Loucy (cell line): ENCODE measurements at regions not wholly inside any gene's neighbourhood (a gene's known extent, or its start where the extent isn't known, plus 50 kb on each side); places are given as distances from the start of the nearest gene placed in this dataset.

Experiments used
- EZH2phosphoT487 ChIP-seq: fragments of 200-600 bp; IDR thresholded peaks from 2 replicates; pipeline ENCODE4 v1.6.1; 2018; ENCODE audit warnings: antibody characterized with exemption, mild to moderate bottlenecking, moderate library complexity, borderline replicate concordance
- TF ChIP-seq, protein P1 (sequence below): fragments of 200-600 bp; sonication (generic); conservative IDR thresholded peaks from 2 replicates; pipeline ENCODE4 v1.5.1; 2014; ENCODE audit warnings: mild to moderate bottlenecking, antibody characterized with exemption, low read length

DNA sequence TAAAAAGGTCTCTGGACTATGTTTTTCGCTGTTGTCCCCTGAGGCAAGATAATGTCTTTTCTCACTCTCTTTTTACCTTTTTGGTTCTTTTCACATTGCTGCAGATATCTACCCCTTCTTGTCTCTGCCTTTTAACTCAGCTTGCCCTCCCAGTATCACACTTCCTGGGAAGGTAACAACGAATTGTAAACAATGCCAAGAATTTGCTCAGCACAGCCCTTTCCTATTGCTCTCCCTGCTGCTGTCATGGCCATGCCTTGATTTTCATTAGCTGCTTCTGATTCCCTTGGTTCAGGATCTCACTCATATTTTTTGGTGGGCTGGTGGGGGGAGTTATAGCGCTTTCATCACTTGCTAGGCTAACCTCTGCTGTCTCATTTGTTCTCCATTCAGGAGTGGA, 123.1 kb upstream of the DPH6 start:
- TF ChIP-seq, protein P1, sequence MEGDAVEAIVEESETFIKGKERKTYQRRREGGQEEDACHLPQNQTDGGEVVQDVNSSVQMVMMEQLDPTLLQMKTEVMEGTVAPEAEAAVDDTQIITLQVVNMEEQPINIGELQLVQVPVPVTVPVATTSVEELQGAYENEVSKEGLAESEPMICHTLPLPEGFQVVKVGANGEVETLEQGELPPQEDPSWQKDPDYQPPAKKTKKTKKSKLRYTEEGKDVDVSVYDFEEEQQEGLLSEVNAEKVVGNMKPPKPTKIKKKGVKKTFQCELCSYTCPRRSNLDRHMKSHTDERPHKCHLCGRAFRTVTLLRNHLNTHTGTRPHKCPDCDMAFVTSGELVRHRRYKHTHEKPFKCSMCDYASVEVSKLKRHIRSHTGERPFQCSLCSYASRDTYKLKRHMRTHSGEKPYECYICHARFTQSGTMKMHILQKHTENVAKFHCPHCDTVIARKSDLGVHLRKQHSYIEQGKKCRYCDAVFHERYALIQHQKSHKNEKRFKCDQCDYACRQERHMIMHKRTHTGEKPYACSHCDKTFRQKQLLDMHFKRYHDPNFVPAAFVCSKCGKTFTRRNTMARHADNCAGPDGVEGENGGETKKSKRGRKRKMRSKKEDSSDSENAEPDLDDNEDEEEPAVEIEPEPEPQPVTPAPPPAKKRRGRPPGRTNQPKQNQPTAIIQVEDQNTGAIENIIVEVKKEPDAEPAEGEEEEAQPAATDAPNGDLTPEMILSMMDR: no peak
- TF ChIP-seq EZH2phosphoT487: no peak
